Endometrium (tissue), 2 donors: ENCODE measurements at regions not wholly inside any gene's neighbourhood (a gene's known extent, or its start where the extent isn't known, plus 50 kb on each side); places are given as distances from the start of the nearest gene placed in this dataset.

ENCODE experiments used
- FAIRE-seq: peaks from 2 replicates; lab custom pipeline; 2012; peaks lifted over from hg19 to GRCh38; lab: Jason Lieb, UNC
- donor health status: control.
- donor health status: control.

DNA sequence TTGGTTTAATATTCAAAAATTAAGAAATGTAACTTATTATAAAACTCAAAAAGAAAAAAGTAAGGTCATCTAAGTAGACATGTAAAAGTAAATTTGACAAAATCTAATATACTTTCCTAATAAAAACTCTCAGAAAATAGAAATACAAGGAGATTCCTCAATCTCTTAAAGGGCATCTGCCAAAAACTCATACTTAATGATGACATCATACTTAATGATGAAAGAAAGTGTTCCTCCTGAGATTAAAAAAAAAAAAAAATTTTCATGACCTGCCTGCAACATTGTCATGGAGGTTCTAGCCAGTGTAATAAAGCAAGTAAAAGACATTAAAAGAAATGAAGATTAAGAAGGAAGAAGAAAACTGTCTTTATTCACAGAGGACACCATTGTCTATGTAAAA is 325.7 kb upstream of the BTBD3 start:
- no peak for FAIRE-seq

GRCh38 chr20:11604339-11604738 is 313.4 kb upstream of the BTBD3 start:
- no peak for FAIRE-seq

DNA sequence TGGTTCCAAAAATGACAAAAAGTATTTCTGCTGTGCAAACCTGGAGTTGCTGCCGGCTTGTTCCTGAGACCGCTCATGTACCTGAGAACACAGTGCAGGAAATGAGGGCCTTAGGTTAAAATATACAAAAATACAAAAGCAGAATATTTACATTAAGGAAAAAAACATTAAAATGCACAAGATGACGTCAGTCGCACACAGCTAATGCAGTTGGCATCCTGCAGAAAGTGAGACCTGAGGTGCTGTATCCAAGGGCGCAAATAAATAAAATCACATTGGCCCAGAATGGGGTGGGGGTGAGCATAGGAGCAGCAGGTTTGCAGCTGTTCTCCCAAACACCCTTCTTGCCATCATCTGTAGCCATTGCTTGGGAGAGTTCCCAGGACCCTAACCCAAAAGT is 310.6 kb upstream of the BTBD3 start:
- no peak for FAIRE-seq

DNA sequence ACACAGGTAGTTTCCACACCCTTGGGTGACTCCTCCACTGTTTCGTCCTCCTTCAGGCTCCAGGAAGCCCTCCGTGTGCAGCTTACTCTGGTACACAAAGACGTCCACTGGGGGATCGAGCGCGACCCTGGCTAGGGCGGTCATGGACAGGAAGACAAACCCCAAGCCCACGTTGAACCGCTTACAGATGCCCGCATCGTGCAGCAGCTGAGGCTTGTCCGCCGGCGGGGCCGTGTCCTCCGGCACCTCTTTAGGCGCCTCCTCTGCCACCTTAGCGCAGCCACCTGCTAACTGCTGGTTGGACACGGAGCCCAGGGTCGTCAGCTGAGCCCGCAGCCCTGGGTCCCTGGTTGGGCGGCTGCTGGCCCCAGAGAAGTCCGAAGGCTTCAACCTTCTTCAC is 309.0 kb upstream of the BTBD3 start:
- no peak for FAIRE-seq

DNA sequence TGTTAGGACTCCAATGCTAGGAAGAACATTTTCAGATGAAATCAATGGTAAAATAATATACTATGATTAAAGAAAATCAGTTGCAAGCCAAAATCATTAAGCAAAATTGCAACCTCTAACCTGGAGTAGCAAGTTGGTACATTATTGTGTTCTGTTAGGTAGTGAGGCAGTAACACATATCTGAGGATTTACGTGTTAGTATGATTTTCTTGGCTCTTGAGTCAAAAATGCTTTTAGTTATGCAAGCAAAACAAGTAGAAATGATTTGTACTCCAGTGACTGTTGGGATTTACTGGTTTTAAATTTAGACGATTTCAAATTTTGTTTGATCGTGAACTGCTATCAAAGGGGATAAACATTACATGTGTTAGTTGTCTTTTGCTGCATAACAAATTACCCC is 293.0 kb upstream of the BTBD3 start:
- no peak for FAIRE-seq

DNA sequence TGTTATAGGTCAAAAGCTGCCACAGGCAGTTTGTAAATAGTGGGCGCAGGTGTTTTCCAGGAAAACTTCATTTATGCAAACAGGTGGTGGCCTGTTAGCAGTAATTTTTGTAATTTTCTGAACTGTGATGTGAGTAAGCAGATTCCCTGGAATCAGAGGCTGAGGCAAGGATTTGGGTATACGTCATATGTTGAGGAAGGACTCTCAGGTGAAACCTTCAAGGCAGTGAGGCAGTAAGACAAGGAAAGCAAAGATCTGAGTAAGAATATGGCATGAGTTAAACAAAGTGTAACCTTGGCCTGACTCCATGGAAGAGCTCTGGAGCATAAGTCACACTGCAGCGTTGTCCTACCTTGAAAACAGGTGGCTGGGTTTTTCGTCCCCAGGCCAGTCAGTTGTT is 291.1 kb upstream of the BTBD3 start:
- no peak for FAIRE-seq

- no peak for FAIRE-seq
Observed at GRCh38 chr20:11642866-11643265, 274.8 kb upstream of the BTBD3 start.

DNA sequence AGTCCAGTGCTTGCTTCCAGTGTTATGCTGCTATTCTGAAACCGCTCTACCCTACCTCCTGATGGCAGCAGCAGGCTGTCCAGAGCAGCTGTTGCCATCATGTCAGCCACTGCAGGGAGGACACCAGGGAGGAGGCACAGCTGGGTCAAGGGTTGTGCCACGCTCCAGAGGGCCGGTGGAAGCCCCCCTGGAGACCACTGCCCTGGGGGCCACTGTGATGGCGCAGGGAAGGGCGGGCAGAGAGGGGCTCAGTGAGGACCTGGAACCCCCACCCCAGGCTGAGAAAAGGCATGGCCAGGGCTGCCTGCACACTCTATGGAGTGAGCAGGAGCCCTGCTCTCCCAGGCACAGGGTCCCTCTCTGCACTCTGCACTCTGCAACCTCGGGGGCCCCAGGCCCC is 271.3 kb upstream of the BTBD3 start:
- FAIRE-seq: no peak

DNA sequence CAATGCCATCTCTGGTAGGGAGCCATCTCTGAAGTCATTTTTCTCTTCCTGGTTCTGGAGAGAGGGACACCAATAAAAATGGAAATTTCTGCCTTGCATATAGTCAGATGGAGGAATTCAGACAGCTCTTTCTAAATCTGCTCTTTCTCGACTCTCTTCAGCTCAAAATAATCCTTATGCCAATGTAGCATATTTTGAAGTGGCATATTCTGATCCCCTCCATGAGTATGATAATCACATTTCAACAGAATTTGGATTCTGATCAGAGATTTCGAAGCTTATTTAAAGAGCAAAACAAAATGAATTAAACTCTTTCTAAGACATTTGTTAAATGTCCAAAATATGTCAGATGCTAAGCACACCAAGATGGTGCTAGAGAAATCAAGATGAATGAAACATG is 267.1 kb upstream of the BTBD3 start:
- no peak for FAIRE-seq

- FAIRE-seq: no peak
Observed at GRCh38 chr20:11651138-11651537, 266.6 kb upstream of the BTBD3 start.

- no peak for FAIRE-seq
Observed at GRCh38 chr20:11651647-11652046, 266.0 kb upstream of the BTBD3 start.

DNA sequence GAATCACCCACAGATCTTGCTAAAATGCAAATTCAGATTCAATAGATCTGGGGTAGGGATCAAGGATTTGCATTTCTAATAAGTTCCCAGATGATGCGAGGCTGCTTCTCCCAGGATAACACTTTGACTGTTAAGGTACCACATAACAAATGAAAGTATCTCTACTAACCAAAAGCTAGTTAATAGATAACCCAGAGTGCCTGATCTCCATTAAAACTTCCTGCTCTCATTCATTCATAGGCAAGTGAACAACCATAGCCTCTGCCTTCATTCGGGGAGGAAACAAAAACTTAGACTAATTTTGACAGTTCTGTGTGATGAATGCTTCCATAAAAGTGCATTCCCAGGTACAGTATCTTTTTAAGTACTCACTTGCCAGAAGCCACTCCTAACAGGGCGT is 265.6 kb upstream of the BTBD3 start:
- no peak for FAIRE-seq

DNA sequence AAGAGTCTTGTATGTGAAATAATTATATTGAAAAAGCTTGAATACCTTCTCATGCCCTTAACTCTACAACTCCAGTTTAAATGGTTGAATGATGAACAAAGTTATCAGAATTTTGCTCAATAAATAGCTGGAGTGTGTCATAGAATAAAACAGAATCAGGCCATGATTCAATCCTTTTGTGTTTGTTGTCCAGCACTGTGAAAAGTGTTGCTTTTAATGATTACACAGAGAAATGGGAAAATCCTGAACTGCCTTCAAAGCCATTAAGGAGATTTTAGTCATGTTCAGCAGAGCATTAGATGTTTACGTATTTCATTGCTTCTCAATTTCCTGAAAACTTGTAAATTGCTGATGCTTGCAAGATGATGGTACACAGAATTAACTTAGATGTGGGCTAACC is 262.9 kb upstream of the BTBD3 start:
- no peak for FAIRE-seq

DNA sequence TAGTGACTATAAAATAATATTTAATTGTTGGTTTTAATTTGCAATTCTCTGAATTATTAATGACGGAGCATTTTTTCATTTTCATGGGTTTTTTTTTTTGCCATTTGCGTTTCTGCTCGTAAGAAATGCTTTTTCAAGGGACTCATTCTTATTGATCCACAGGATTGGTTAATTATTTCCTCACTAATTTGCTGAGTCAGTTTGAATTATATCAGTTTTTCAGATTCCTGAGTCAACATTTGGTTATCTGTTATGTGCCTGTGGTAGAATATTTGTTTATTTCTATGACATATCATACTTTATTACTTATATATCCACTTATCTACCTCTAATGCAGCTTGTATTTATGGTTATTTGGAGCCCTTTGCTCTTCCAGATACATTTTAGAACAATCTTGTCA is 257.0 kb upstream of the BTBD3 start:
- FAIRE-seq: no peak

DNA sequence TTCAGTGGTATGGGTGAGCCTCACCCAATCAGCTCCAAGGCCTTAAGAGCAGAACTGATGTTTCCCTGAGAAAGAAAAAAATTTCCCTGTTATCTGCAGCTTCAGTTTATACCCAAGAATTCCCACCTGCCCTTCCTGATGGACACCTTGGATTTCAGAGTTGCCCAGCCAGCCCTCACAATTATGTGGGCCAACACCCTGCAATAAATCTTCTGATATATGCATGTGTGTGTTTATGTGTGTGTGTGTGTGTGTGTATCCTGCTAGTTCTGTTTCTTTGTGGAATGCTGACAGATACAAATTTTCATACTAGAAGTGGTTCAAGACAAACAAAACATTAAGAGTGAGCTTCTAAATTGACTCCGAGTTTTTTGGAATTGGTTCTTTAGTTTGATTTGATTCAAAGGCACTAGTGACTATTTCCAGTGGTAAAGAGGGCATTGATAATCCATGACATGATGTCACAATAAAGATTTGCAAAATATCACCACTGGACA is 246.6 kb upstream of the BTBD3 start:
- no peak for FAIRE-seq

DNA sequence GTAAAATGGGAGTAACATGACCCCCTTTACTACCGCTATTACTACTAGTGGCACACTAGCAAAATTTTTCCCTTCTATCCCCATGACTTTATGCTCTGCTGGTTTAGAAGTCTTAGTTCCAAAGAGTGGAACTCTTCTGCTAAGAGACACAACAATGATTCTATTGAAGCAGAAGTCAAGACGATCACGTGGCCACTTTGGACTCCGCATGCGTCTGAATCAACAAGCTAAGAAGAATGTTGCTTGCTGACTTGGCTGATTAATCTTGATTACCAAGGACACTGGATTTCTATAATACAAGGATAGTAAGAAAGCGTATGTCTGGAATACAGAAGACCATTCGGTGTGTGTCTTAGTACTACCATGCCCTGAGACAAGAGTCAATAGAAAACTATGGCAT is 244.7 kb upstream of the BTBD3 start:
- no peak for FAIRE-seq

DNA sequence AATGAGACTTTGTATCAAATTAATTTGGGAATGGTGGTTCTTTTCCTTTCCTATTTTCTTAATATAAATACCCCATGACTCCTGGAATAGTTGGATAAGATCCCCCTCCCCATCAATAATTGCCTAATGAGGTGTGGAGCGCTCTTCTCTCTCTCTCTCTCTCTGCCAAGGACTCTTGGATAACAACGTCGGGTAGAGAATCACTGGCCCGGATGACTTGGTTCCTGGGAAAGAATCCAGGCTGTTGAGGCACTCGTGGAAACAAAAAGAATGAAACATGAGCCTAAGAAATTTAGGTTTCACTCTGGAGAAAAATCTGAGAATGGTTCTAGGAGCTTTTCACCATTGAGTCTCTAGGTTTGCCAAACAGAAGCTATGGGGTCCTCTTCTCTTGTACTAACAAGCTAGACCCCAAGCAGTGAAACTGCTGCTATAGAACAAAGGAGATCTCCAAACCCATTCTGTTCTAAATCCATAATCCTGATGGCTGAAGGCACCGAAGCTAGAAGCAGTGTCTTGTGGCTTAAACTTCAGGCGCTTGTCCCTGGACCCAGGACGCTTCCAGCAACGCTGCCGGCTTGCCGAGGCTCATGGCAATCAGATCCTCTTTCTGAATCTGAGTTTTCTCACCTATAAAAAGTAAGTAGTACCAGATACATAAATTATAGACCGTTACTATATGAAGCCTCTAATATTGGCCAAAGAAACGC is 241.6 kb upstream of the BTBD3 start:
- FAIRE-seq: no peak

- FAIRE-seq: no peak
Observed at GRCh38 chr20:11676630-11677287, 240.9 kb upstream of the BTBD3 start.

DNA sequence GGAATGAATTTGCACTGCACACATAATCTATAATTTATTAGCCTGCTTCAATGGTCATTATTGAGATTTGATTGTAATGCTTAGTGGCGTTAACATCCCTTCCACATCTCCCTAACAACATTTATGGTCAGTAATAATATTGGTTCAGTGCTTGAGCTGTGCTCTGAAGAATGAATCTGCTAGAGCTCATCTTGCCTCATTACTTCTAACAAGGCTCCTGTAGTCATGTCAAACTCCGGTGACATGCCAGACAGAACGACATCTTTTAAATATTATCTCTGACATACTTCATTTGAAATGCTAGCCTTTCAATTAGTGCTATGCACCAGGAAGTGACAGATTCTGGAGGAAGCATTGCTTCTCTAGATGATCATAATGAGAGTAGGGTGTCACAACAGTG is 240.3 kb upstream of the BTBD3 start:
- FAIRE-seq: no peak

DNA sequence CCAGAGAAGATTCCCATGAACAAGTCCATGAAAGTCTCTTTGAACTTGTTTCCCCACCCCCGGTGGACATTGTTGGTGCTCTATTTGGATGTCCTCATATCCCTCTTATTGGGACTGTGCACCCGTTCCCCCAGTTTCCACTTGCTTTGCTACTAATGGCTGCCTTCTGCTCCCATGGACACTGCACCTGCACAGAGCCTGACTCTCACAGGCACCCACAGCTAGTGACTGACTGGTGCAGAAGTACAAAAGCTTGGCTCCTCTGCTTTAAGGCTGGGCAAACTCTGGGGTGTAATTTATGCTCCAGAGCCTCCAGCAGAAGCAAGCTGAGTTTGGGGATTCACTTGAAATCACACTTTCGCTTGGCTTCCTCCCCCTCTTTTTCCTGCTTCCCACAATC is 239.9 kb upstream of the BTBD3 start:
- FAIRE-seq: no peak

- FAIRE-seq: no peak
Observed at GRCh38 chr20:11682285-11682684, 235.4 kb upstream of the BTBD3 start.

DNA sequence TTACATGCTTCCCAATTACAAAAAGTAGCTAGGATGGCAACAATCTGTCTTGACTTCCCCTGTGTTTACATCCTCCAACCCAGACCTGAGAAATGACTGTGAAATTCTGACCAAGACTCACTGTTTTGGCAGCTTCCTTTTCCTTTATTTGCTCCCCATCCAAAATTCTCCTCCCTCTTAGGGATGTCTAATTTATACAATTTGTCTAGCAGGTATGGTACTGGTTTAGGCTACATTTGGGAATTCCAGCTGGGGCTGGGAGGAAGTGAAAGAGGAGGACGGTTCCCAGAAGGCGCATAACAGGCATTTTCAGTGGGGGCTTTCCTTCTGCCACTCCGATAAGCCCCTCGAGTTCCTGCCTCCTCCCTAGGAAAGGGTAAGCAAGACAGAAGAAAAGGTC is 231.5 kb upstream of the BTBD3 start:
- FAIRE-seq: no peak

DNA sequence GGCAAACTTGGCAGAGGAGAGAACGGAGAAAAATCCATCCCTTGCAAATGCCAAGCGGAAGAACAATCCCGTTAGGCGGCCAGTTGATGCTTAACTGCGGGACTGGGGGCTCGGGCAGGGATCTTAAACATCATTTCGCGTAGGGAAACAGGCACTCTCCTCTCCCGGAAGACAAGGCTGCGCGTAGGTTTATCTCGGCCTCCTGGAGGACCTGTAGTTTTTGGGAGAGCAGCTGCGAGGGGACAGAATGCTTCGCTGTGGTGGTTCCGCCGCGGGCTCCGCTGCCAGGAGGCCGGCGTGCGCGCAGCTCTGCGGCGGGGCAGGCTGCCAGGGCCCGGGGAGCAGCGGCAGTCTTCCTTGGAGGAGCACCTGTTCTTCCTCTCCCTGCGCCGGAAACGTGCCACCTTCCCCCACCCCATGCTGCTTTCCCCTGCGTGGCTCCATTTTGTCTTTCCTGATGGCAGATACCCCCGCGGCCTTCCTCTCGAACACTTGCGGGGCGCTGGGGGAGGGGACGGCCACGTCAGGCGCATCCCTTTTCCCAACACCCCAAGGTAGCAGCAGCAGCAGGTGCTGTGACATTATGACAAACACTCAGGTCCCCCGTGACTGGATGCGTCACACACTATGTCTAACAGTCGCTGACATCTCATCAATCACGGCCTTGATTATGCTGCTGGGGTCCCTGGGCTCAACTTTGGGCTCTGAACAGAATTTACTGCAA is 230.7 kb upstream of the BTBD3 start:
- no peak for FAIRE-seq
